Medulla oblongata (tissue), 1 donor: ENCODE measurements at regions not wholly inside any gene's neighbourhood (a gene's known extent, or its start where the extent isn't known, plus 50 kb on each side); places are given as distances from the start of the nearest gene placed in this dataset.

Experiments used
- DNase-seq: peaks from one replicate; pipeline ENCODE4 v3.0.0-alpha.2; 2015; ENCODE audit errors: extremely low spot score

GRCh38 chr10:125343118-125343925 lies 183.0 kb upstream of the CTBP2 start:
- peak; percentile 15 for DNase-seq

GRCh38 chr10:125341611-125342010 lies 181.2 kb upstream of the CTBP2 start:
- no peak for DNase-seq

GRCh38 chr10:125340903-125341302 lies 180.5 kb upstream of the CTBP2 start:
- no peak for DNase-seq

GRCh38 chr10:125337510-125337909 lies 177.1 kb upstream of the CTBP2 start:
- DNase-seq: no peak

- no peak for DNase-seq
Measured at GRCh38 chr10:125334545-125334944, 174.2 kb upstream of the CTBP2 start.

GRCh38 chr10:125333769-125334168 lies 173.4 kb upstream of the CTBP2 start:
- DNase-seq: no peak

GRCh38 chr10:125333209-125333591 lies 172.8 kb upstream of the CTBP2 start:
- no peak for DNase-seq

- no peak for DNase-seq
Measured at GRCh38 chr10:125332548-125333208, 172.3 kb upstream of the CTBP2 start.

GRCh38 chr10:125331056-125331455 lies 170.7 kb upstream of the CTBP2 start:
- DNase-seq: no peak

GRCh38 chr10:125329056-125329455 lies 168.7 kb upstream of the CTBP2 start:
- no peak for DNase-seq

GRCh38 chr10:125325326-125325725 lies 165.0 kb upstream of the CTBP2 start:
- DNase-seq: no peak

GRCh38 chr10:125316436-125316835 lies 156.1 kb upstream of the CTBP2 start:
- DNase-seq: no peak

GRCh38 chr10:125300937-125301336 lies 140.6 kb upstream of the CTBP2 start:
- no peak for DNase-seq

GRCh38 chr10:125299461-125299860 lies 139.1 kb upstream of the CTBP2 start:
- no peak for DNase-seq

GRCh38 chr10:125296598-125296997 lies 136.2 kb upstream of the CTBP2 start:
- DNase-seq: no peak

- DNase-seq: no peak
Measured at GRCh38 chr10:125294109-125294508, 133.7 kb upstream of the CTBP2 start.

- no peak for DNase-seq
Measured at GRCh38 chr10:125291836-125292235, 131.5 kb upstream of the CTBP2 start.

GRCh38 chr10:125289461-125289860 lies 129.1 kb upstream of the CTBP2 start:
- DNase-seq: no peak

- DNase-seq: no peak
Measured at GRCh38 chr10:125284875-125285597, 124.7 kb upstream of the CTBP2 start.

- no peak for DNase-seq
Measured at GRCh38 chr10:125283836-125284614, 123.7 kb upstream of the CTBP2 start.

GRCh38 chr10:125283191-125283835 lies 123.0 kb upstream of the CTBP2 start:
- DNase-seq: peak; percentile 30
